Prostate gland (tissue), 2 donors: ENCODE measurements at regions not wholly inside any gene's neighbourhood (a gene's known extent, or its start where the extent isn't known, plus 50 kb on each side); places are given as distances from the start of the nearest gene placed in this dataset.
"Not testable (repeated sequence)": the region's sequence is repeated elsewhere in the genome, so short reads cannot be mapped to it uniquely, and the experiment has no call there.

Experiments used
- DNase-seq: peaks from one replicate; pipeline ENCODE4 v3.0.0-alpha.2; 2019; ENCODE audit warnings: low spot score
- H3K27ac ChIP-seq, 2 donors: fragments of 200-600 bp; sonication (generic); 2 replicates each; pipeline ENCODE4 v1.5.1; 2017 to 2019
- H3K27me3 ChIP-seq: fragments of 200-600 bp; sonication (generic); replicated peaks from 2 replicates; pipeline ENCODE4 v1.5.1; 2019; ENCODE audit not compliant: insufficient read depth
- H3K36me3 ChIP-seq, 2 donors: fragments of 200-600 bp; sonication (generic); 1 replicate in 1 of 2; 2 replicates in 1 of 2; pipeline versions ENCODE4 v1.5.1 to v1.8.1; 2017 to 2019
- H3K4me1 ChIP-seq: fragments of 200-600 bp; sonication (generic); replicated peaks from 2 replicates; pipeline ENCODE4 v1.5.1; 2019
- H3K4me3 ChIP-seq, 2 donors: fragments of 200-600 bp; sonication (generic); 2 replicates each; pipeline ENCODE4 v1.5.1; 2017 to 2019
- H3K9me3 ChIP-seq: fragments of 200-600 bp; sonication (generic); 2 replicates; pipeline ENCODE4 v1.5.1; 2017
- POLR2A ChIP-seq: fragments of 450-650 bp; IDR thresholded peaks from one replicate; pipeline ENCODE4 v1.6.1; 2016; ENCODE audit warnings: antibody characterized with exemption, mild to moderate bottlenecking
- POLR2AphosphoS5 ChIP-seq: sonication (generic); formaldehyde crosslinking; IDR thresholded peaks from one replicate; pipeline ENCODE4 v1.6.1; 2017; ENCODE audit warnings: antibody characterized with exemption
- WGBS: methylation state at CpG from one replicate; pipeline ENCODE4 v1.1.5; 2018; 5-methylcytosine and 5-hydroxymethylcytosine counted together
- intact Hi-C: fragments of 100-400 bp; cut with DNase I; formaldehyde crosslinking; loops from one replicate; pipeline ENCODE4 v1.14.2; 2022
- TF ChIP-seq, protein P1 (sequence below), 4 experiments: fragments of 200-600 bp in 2 of 4; fragments of 450-650 bp in 2 of 4; sonication (generic) in 2 of 4; IDR thresholded peaks; 1 replicate in 3 of 4; 2 replicates in 1 of 4; pipeline ENCODE4 v1.5.1; 2016 to 2019; ENCODE audit warnings: antibody characterized with exemption in 4 of 4, mild to moderate bottlenecking in 2 of 4, moderate library complexity in 2 of 4

- Histone ChIP-seq H3K4me3 (no peak overlapping the region), H3K4me1 (no peaks in the 10 kb centered on the region), H3K27me3 (no peaks in the 10 kb centered on the region), H3K36me3 (no peaks in the 10 kb centered on the region), H3K9me3 (no peaks in the 10 kb centered on the region), H3K27ac (no peak overlapping the region)
- intact Hi-C loops, result no loop called here
- TF ChIP-seq POLR2A, result no peak
- DNase-seq, result no peak
- WGBS, result 77% methylated on average over 5 of the region's 5 CpGs
Observed at GRCh38 chr2:144748443-144748842, 228.5 kb upstream of the ZEB2 start.

- no peak overlapping the region for H3K4me3 ChIP-seq
- DNase-seq, result no peak
- no peaks in the 10 kb centered on the region for H3K4me1 ChIP-seq
- H3K36me3 ChIP-seq, result no peaks in the 10 kb centered on the region
- 88% methylated on average over 14 of the region's 14 CpGs for WGBS
- no peaks in the 10 kb centered on the region for H3K9me3 ChIP-seq
- no peaks in the 10 kb centered on the region for H3K27me3 ChIP-seq
- no peak for TF ChIP-seq POLR2A
- TF ChIP-seq, protein P1, sequence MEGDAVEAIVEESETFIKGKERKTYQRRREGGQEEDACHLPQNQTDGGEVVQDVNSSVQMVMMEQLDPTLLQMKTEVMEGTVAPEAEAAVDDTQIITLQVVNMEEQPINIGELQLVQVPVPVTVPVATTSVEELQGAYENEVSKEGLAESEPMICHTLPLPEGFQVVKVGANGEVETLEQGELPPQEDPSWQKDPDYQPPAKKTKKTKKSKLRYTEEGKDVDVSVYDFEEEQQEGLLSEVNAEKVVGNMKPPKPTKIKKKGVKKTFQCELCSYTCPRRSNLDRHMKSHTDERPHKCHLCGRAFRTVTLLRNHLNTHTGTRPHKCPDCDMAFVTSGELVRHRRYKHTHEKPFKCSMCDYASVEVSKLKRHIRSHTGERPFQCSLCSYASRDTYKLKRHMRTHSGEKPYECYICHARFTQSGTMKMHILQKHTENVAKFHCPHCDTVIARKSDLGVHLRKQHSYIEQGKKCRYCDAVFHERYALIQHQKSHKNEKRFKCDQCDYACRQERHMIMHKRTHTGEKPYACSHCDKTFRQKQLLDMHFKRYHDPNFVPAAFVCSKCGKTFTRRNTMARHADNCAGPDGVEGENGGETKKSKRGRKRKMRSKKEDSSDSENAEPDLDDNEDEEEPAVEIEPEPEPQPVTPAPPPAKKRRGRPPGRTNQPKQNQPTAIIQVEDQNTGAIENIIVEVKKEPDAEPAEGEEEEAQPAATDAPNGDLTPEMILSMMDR (IDR thresholded peaks at IDR 0.05), result no peak
- intact Hi-C loops, result no loop called here
- H3K27ac ChIP-seq, result no peak overlapping the region
Observed at GRCh38 chr2:144747571-144747970, 227.7 kb upstream of the ZEB2 start.

GRCh38 chr2:144745424-144745823 is 225.5 kb upstream of the ZEB2 start:
- H3K27ac ChIP-seq, result no peak overlapping the region
- no peak for TF ChIP-seq POLR2AphosphoS5
- whole genome bisulfite sequencing, result 87% methylated on average over 6 of the region's 6 CpGs
- intact Hi-C loops, result no loop called here
- H3K9me3 ChIP-seq, result no peaks in the 10 kb centered on the region
- no peak overlapping the region for H3K4me3 ChIP-seq
- H3K4me1 ChIP-seq, result no peaks in the 10 kb centered on the region
- H3K27me3 ChIP-seq, result no peaks in the 10 kb centered on the region
- H3K36me3 ChIP-seq, result no peaks in the 10 kb centered on the region
- DNase-seq, result no peak

DNA sequence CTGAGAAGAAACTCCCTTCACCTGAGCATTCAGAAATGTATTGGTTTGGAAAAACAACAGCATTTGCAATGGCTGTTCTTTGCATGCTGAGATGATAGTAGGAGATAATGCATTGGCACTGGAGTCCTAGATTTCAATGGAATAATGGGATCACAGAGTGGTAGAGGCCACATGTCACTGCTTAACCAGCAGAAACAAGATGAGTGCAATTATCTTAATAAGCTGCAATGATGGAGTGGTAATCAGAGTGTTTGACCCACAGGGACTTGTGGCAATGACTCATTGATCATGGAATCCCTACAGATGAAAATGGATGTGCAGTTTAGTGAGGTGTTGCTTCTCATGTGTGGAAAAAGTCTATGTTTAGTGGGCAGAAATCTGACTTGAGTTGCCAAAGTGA is 218.8 kb upstream of the ZEB2 start:
- no peaks in the 10 kb centered on the region for H3K36me3 ChIP-seq
- DNase-seq, result no peak
- no peaks in the 10 kb centered on the region for H3K9me3 ChIP-seq
- intact Hi-C loops, result no loop called here
- no peak overlapping the region for H3K4me3 ChIP-seq
- TF ChIP-seq POLR2A (no peak), POLR2AphosphoS5 (no peak)
- TF ChIP-seq, protein P1 (IDR thresholded peaks at IDR 0.05), result no peak
- no peaks in the 10 kb centered on the region for H3K27me3 ChIP-seq
- no peaks in the 10 kb centered on the region for H3K4me1 ChIP-seq
- H3K27ac ChIP-seq, result no peak overlapping the region

DNA sequence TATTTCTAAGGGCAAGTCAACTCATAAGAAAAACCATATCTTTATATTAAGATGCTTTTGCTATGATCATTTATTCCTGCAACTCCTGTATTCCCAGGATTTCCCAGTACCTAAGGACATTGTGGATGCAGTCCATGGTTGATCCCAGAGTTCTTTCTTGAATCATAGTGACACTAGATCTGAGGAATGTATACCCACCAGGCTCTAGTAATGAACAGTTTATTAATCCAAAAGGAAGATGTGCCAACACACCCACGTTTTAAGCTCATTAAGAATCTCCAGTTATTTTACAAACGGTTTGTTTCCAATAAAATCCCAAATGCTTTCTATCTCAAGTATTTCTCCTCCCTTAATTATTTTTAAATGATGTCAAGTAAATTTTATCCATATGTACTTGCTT is 210.8 kb upstream of the ZEB2 start:
- no peaks in the 10 kb centered on the region for H3K4me1 ChIP-seq
- WGBS, result 18% methylated on average over 2 of the region's 2 CpGs
- no peaks in the 10 kb centered on the region for H3K27me3 ChIP-seq
- intact Hi-C loops, result no loop called here
- H3K9me3 ChIP-seq, result no peaks in the 10 kb centered on the region
- H3K36me3 ChIP-seq, result no peaks in the 10 kb centered on the region
- H3K4me3 ChIP-seq, result no peak overlapping the region
- TF ChIP-seq POLR2AphosphoS5, result no peak
- TF ChIP-seq, protein P1 (IDR thresholded peaks at IDR 0.05), result no peak
- TF ChIP-seq POLR2A, result no peak
- H3K27ac ChIP-seq, result no peak overlapping the region
- DNase-seq, result no peak

GRCh38 chr2:144724460-144724859 is 204.5 kb upstream of the ZEB2 start:
- intact Hi-C loops, H3K27me3 ChIP-seq, H3K27ac ChIP-seq, DNase-seq, H3K4me3 ChIP-seq, H3K36me3 ChIP-seq, H3K9me3 ChIP-seq, H3K4me1 ChIP-seq: not testable (repeated sequence)
- WGBS, result 84% methylated on average over 2 of the region's 2 CpGs

GRCh38 chr2:144718376-144718775 is 198.5 kb upstream of the ZEB2 start:
- DNase-seq, result no peak

More at GRCh38 chr2:144718376-144718775, 198.5 kb upstream of the ZEB2 start:
- Histone ChIP-seq H3K27me3 (no peaks in the 10 kb centered on the region), H3K9me3 (no peaks in the 10 kb centered on the region), H3K27ac (no peak overlapping the region), H3K4me1 (no peaks in the 10 kb centered on the region), H3K4me3 (no peak overlapping the region), H3K36me3 (no peaks in the 10 kb centered on the region)
- intact Hi-C loops, result no loop called here
- TF ChIP-seq, protein P1 (IDR thresholded peaks at IDR 0.05), result no peak
- TF ChIP-seq POLR2AphosphoS5 (no peak), POLR2A (no peak)
